HepG2 (cell line): ENCODE measurements at regions not wholly inside any gene's neighbourhood (a gene's known extent, or its start where the extent isn't known, plus 50 kb on each side); places are given as distances from the start of the nearest gene placed in this dataset.

ENCODE experiments used
- ATAC-seq: fragments of 200-7000 bp; cut with Tn5 transposase; 3 replicates; pipeline ENCODE4 v1.9.1; 2020; ENCODE audit warnings: mild to moderate bottlenecking, moderate library complexity
- BruUV-seq: library from RNA; stranded (reverse); fragments of 400-500 nt; replicated peaks from 2 replicates; lab custom pipeline; 2021; lab: Mats Ljungman, UMichigan
- CTCF ChIA-PET: fragments of 300-600 bp; formaldehyde crosslinking; extraction: SDS; loops from one replicate; lab custom pipeline; 2021; ENCODE audit warnings: low total read pairs, inconsistent platforms, low intra/inter-chr PET ratio; lab: Yijun Ruan, JAX
- POLR2A ChIA-PET: fragments of 350-600 bp; sonication (Branson Sonifier 250); formaldehyde crosslinking; loops from one replicate; lab custom pipeline; 2020; ENCODE audit warnings: antibody characterized with exemption, inconsistent platforms; lab: Yijun Ruan, JAX
- DNase-seq: peaks from one replicate; pipeline ENCODE4 v3.0.0-alpha.2; 2015; ENCODE audit warnings: low spot score
- FAIRE-seq: peaks from 3 replicates; lab custom pipeline; 2011; peaks lifted over from hg19 to GRCh38; lab: Jason Lieb, UNC
- H2AFZ ChIP-seq: one replicate; pipeline ENCODE4 v1.6.1; 2011; ENCODE audit warnings: low read length, inconsistent platforms
- H3K27ac ChIP-seq: fragments of 300-600 bp; 3 replicates; pipeline ENCODE4 v1.8.0; 2011; ENCODE audit warnings: mixed run types, mild to moderate bottlenecking, mixed read lengths, low read length, inconsistent platforms; ENCODE audit not compliant: insufficient read depth; ENCODE audit errors: extremely low read length
- H3K27me3 ChIP-seq, 2 experiments: fragments of 200-600 bp in 1 of 2; 2 replicates in 1 of 2; 3 replicates in 1 of 2; pipeline versions ENCODE4 v1.6.0 to v1.8.0; 2011; ENCODE audit warnings: low read length in 2 of 2, mild to moderate bottlenecking in 2 of 2, moderate library complexity in 2 of 2, inconsistent platforms in 1 of 2; ENCODE audit not compliant: insufficient read depth in 2 of 2, control insufficient read depth in 1 of 2
- H3K36me3 ChIP-seq, 2 experiments: fragments of 200-600 bp in 1 of 2; replicated peaks in 1 of 2; 2 replicates in 1 of 2; 3 replicates in 1 of 2; pipeline versions ENCODE4 v1.5.1 to v1.8.0; 2011; ENCODE audit warnings: low read length in 2 of 2, inconsistent platforms in 1 of 2; ENCODE audit not compliant: insufficient read depth in 2 of 2, control insufficient read depth in 1 of 2
- H3K4me1 ChIP-seq: 2 replicates; pipeline ENCODE4 v1.5.1; 2012; ENCODE audit warnings: low read length, inconsistent platforms; ENCODE audit not compliant: insufficient read depth
- H3K4me2 ChIP-seq: 2 replicates; pipeline ENCODE4 v1.6.0; 2011; ENCODE audit warnings: low read depth, low read length, inconsistent platforms
- H3K4me3 ChIP-seq, 3 experiments: fragments of 200-600 bp in 1 of 3; sonication (generic), shearing (Covaris generic) in 1 of 3; replicated peaks in 1 of 3; 2 replicates each; pipeline ENCODE4 v1.5.1; 2011 to 2016; ENCODE audit warnings: low read length in 3 of 3, inconsistent platforms in 2 of 3, low read depth in 2 of 3, mild to moderate bottlenecking in 2 of 3, control low read depth in 1 of 3, mixed read lengths in 1 of 3; ENCODE audit not compliant: insufficient read depth in 1 of 3
- H3K79me2 ChIP-seq: one replicate; pipeline ENCODE4 v1.6.1; 2011; ENCODE audit warnings: low read length, inconsistent platforms; ENCODE audit not compliant: insufficient read depth
- H3K9ac ChIP-seq: 2 replicates; pipeline ENCODE4 v1.6.0; 2011; ENCODE audit warnings: mild to moderate bottlenecking, low read depth, low read length, inconsistent platforms; ENCODE audit not compliant: insufficient read depth
- H3K9me3 ChIP-seq: 2 replicates; pipeline ENCODE4 v1.5.1; 2012; ENCODE audit warnings: mild to moderate bottlenecking, low read length
- H4K20me1 ChIP-seq: 2 replicates; pipeline ENCODE4 v1.6.0; 2011; ENCODE audit warnings: inconsistent platforms, mild to moderate bottlenecking, low read length, moderate library complexity; ENCODE audit not compliant: insufficient read depth
- ELF1 ChIP-seq: sonication (generic); formaldehyde crosslinking; IDR thresholded peaks from 2 replicates; pipeline ENCODE4 v1.4.0; 2020; ENCODE audit warnings: missing genetic modification reagents
- LBX2 ChIP-seq: sonication (generic); formaldehyde crosslinking; IDR thresholded peaks from 2 replicates; pipeline ENCODE4 v1.5.0; 2020; ENCODE audit warnings: missing genetic modification reagents, mild to moderate bottlenecking, borderline replicate concordance
- PAXIP1 ChIP-seq: sonication (generic); formaldehyde crosslinking; conservative IDR thresholded peaks from 2 replicates; pipeline ENCODE4 v1.4.0; 2020; ENCODE audit warnings: mild to moderate bottlenecking, missing genetic modification reagents, moderate library complexity
- STAG1 ChIP-seq: sonication (generic); formaldehyde crosslinking; IDR thresholded peaks from 2 replicates; pipeline ENCODE4 v1.4.0; 2020; ENCODE audit warnings: missing genetic modification reagents
- ZBTB43 ChIP-seq: sonication (generic); formaldehyde crosslinking; conservative IDR thresholded peaks from 2 replicates; pipeline ENCODE4 v1.4.0; 2020; ENCODE audit warnings: missing genetic modification reagents
- ZNF382 ChIP-seq: sonication (generic); formaldehyde crosslinking; IDR thresholded peaks from 2 replicates; pipeline ENCODE4 v1.5.0; 2020; ENCODE audit warnings: missing genetic modification reagents, mild to moderate bottlenecking, borderline replicate concordance
- ZNF678 ChIP-seq: sonication (generic); formaldehyde crosslinking; IDR thresholded peaks from 2 replicates; pipeline ENCODE4 v1.4.0; 2020; ENCODE audit warnings: mild to moderate bottlenecking, missing genetic modification reagents
- WGBS: methylation state at CpG from one replicate; pipeline ENCODE4 v1.1.6; 2017; ENCODE audit warnings: low lambda C conversion rate; 5-methylcytosine and 5-hydroxymethylcytosine counted together
- in situ Hi-C: cut with HindIII; loops from 2 replicates; pipeline ENCODE4 v1.10.0; 2017; ENCODE audit warnings: low pct_unique_long_range_greater_than_20kb; ENCODE audit not compliant: extremely low pct_ligation_motif_present
- intact Hi-C: fragments of 100-400 bp; cut with micrococcal nuclease; formaldehyde crosslinking; loops from one replicate; pipeline ENCODE4 v1.10.0; 2022; ENCODE audit not compliant: unreplicated experiment
- TF ChIP-seq, protein P1 (sequence below): sonication (generic); formaldehyde crosslinking; IDR thresholded peaks from 2 replicates; pipeline ENCODE4 v1.8.1; 2023; ENCODE audit warnings: missing genetic modification reagents, inconsistent platforms, borderline replicate concordance
- TF ChIP-seq, protein P2 (sequence below): sonication (generic); IDR thresholded peaks from 2 replicates; pipeline ENCODE4 v1.6.1; 2016; ENCODE audit warnings: low read depth, borderline replicate concordance
- TF ChIP-seq, protein P3 (sequence below): IDR thresholded peaks from 2 replicates; pipeline ENCODE4 v1.6.1; 2016

GRCh38 chr5:155844542-155844941 is 482.4 kb upstream of the SGCD start:
- ATAC-seq (no peak), DNase-seq (no peak), FAIRE-seq (no peak)
- H4K20me1 ChIP-seq: no peaks in the 10 kb centered on the region
- no peaks in the 10 kb centered on the region for H3K9me3 ChIP-seq
- intact Hi-C loops: loop anchor here (5.0 kb wide), 1 partner anchor 1208 kb away; no protein-coding TSS in a partner anchor
- BruUV-seq: no TSS peak
- H2AFZ ChIP-seq: no peak overlapping the region
- 20% methylated on average over 4 of the region's 4 CpGs for whole genome bisulfite sequencing
- TF ChIP-seq, protein P1, sequence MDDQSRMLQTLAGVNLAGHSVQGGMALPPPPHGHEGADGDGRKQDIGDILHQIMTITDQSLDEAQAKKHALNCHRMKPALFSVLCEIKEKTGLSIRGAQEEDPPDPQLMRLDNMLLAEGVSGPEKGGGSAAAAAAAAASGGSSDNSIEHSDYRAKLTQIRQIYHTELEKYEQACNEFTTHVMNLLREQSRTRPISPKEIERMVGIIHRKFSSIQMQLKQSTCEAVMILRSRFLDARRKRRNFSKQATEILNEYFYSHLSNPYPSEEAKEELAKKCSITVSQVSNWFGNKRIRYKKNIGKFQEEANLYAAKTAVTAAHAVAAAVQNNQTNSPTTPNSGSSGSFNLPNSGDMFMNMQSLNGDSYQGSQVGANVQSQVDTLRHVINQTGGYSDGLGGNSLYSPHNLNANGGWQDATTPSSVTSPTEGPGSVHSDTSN: no peak
- TF ChIP-seq, protein P2, sequence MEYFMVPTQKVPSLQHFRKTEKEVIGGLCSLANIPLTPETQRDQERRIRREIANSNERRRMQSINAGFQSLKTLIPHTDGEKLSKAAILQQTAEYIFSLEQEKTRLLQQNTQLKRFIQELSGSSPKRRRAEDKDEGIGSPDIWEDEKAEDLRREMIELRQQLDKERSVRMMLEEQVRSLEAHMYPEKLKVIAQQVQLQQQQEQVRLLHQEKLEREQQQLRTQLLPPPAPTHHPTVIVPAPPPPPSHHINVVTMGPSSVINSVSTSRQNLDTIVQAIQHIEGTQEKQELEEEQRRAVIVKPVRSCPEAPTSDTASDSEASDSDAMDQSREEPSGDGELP: no peak
- TF ChIP-seq, protein P3, sequence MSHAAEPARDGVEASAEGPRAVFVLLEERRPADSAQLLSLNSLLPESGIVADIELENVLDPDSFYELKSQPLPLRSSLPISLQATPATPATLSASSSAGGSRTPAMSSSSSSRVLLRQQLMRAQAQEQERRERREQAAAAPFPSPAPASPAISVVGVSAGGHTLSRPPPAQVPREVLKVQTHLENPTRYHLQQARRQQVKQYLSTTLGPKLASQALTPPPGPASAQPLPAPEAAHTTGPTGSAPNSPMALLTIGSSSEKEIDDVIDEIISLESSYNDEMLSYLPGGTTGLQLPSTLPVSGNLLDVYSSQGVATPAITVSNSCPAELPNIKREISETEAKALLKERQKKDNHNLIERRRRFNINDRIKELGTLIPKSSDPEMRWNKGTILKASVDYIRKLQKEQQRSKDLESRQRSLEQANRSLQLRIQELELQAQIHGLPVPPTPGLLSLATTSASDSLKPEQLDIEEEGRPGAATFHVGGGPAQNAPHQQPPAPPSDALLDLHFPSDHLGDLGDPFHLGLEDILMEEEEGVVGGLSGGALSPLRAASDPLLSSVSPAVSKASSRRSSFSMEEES (CRISPR knock-in tag): no peak
- TF ChIP-seq ELF1 (CRISPR knock-in tag) (no peak), STAG1 (no peak), ZNF678 (CRISPR knock-in tag) (no peak), LBX2 (CRISPR knock-in tag) (no peak), ZBTB43 (CRISPR knock-in tag) (no peak), PAXIP1 (CRISPR knock-in tag) (no peak), ZNF382 (CRISPR knock-in tag) (no peak)
- no peaks in the 10 kb centered on the region for H3K27me3 ChIP-seq
- H3K9ac ChIP-seq: no peak overlapping the region
- H3K79me2 ChIP-seq: no peaks in the 10 kb centered on the region
- no peaks in the 10 kb centered on the region for H3K4me1 ChIP-seq
- no peak overlapping the region for H3K4me3 ChIP-seq
- POLR2A ChIA-PET: no interaction called here
- H3K27ac ChIP-seq: no peak overlapping the region
- no peak overlapping the region for H3K4me2 ChIP-seq
- in situ Hi-C loops: no loop called here
- CTCF ChIA-PET: no interaction called here
- H3K36me3 ChIP-seq: no peaks in the 10 kb centered on the region
